PC-9 (cell line): ENCODE measurements at regions not wholly inside any gene's neighbourhood (a gene's known extent, or its start where the extent isn't known, plus 50 kb on each side); places are given as distances from the start of the nearest gene placed in this dataset.
"Not testable (repeated sequence)": the region's sequence is repeated elsewhere in the genome, so short reads cannot be mapped to it uniquely, and the experiment has no call there.

Experiments used
- BruUV-seq: library from RNA; stranded (reverse); fragments of 400-500 nt; replicated peaks from 2 replicates; lab custom pipeline; 2021; lab: Mats Ljungman, UMichigan
- CTCF ChIA-PET: fragments of 300-600 bp; sonication (Branson Sonifier 250); formaldehyde crosslinking; loops from one replicate; lab custom pipeline; 2022; ENCODE audit warnings: antibody characterized with exemption; lab: Charles Lee
- POLR2A ChIA-PET: fragments of 300-600 bp; sonication (Branson Sonifier 250); formaldehyde crosslinking; loops from one replicate; lab custom pipeline; 2022; ENCODE audit warnings: antibody characterized with exemption; ENCODE audit not compliant: unreplicated experiment; lab: Charles Lee
- DNase-seq, 2 experiments: peaks; one replicate each; pipeline versions ENCODE4 v3.0.0 to v3.0.0-alpha.2; 2015 to 2022; ENCODE audit warnings: mixed read lengths in 1 of 2
- H2AFZ ChIP-seq: fragments of 200-600 bp; sonication (generic); 2 replicates; pipeline ENCODE4 v1.8.1; 2017; ENCODE audit warnings: antibody characterized with exemption
- H3F3A ChIP-seq: fragments of 200-600 bp; sonication (generic); 2 replicates; pipeline ENCODE4 v1.8.1; 2017; ENCODE audit warnings: antibody characterized with exemption, mild to moderate bottlenecking, low read depth; ENCODE audit not compliant: insufficient read depth
- H3K27ac ChIP-seq: fragments of 200-600 bp; sonication (generic); 2 replicates; pipeline ENCODE4 v1.6.1; 2016; ENCODE audit warnings: mixed run types
- H3K27me3 ChIP-seq: fragments of 200-600 bp; sonication (generic); 2 replicates; pipeline ENCODE4 v1.6.1; 2016; ENCODE audit warnings: low read depth, mixed run types; ENCODE audit not compliant: insufficient read depth
- H3K36me3 ChIP-seq: fragments of 200-600 bp; sonication (generic); 2 replicates; pipeline ENCODE4 v1.6.1; 2016; ENCODE audit warnings: low read depth, mixed run types
- H3K4me1 ChIP-seq: fragments of 200-600 bp; sonication (generic); replicated peaks from 2 replicates; pipeline ENCODE4 v1.6.1; 2016; ENCODE audit warnings: mixed run types; ENCODE audit not compliant: insufficient read depth
- H3K4me2 ChIP-seq: fragments of 200-600 bp; sonication (generic); 2 replicates; pipeline ENCODE4 v1.6.1; 2017; ENCODE audit warnings: mixed run types
- H3K4me3 ChIP-seq: fragments of 200-600 bp; sonication (generic); 2 replicates; pipeline ENCODE4 v1.6.1; 2016; ENCODE audit warnings: mixed run types
- H3K79me2 ChIP-seq: fragments of 200-600 bp; sonication (generic); 2 replicates; pipeline ENCODE4 v1.6.1; 2017; ENCODE audit warnings: low read depth, mixed run types
- H3K9me2 ChIP-seq: fragments of 200-600 bp; sonication (generic); 2 replicates; pipeline ENCODE4 v1.8.1; 2017; ENCODE audit warnings: mild to moderate bottlenecking; ENCODE audit not compliant: insufficient read depth
- H3K9me3 ChIP-seq: fragments of 200-600 bp; sonication (generic); 2 replicates; pipeline ENCODE4 v1.8.1; 2016; ENCODE audit warnings: low read depth; ENCODE audit not compliant: insufficient read depth
- H4K20me1 ChIP-seq: fragments of 200-600 bp; sonication (generic); 2 replicates; pipeline ENCODE4 v1.8.1; 2017; ENCODE audit not compliant: insufficient read depth
- EZH2 ChIP-seq: fragments of 200-600 bp; sonication (generic); IDR thresholded peaks from 2 replicates; pipeline ENCODE4 v1.8.0; 2017; ENCODE audit warnings: antibody characterized with exemption, low read depth
- intact Hi-C: fragments of 100-400 bp; cut with micrococcal nuclease; formaldehyde crosslinking; loops from one replicate; pipeline ENCODE4 v1.10.0; 2022; ENCODE audit not compliant: unreplicated experiment
- TF ChIP-seq, protein P1 (sequence below): fragments of 200-600 bp; sonication (generic); conservative IDR thresholded peaks from 2 replicates; pipeline ENCODE4 v1.6.1; 2017; ENCODE audit warnings: mixed run types, antibody characterized with exemption, mild to moderate bottlenecking, moderate library complexity

DNA sequence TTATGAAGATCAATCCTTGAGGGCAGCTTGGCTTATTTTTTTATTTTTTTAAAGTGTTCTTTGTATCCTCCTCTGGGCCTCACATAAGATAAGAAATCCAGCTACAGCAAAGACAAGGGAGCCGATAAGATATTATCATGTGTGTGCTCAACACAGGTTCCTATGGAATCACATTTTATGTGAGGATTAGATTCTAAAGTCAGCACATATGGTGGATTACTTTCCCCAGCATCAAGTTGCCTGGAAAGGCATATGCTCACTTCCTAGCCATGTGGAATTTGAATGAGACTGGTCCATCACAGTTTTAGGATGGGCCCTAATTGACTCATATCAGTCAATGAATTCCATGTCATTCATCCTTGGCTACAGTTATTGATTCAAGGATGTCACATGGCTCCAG, 456.9 kb upstream of the LRRC7 start:
- CTCF ChIA-PET: no interaction called here
- H3K9me2 ChIP-seq: no peaks in the 10 kb centered on the region
- H3K36me3 ChIP-seq: no peaks in the 10 kb centered on the region
- no peak overlapping the region for H3K4me2 ChIP-seq
- H2AFZ ChIP-seq: no peak overlapping the region
- BruUV-seq: no TSS peak
- no peaks in the 10 kb centered on the region for H3F3A ChIP-seq
- H3K79me2 ChIP-seq: no peaks in the 10 kb centered on the region
- no peaks in the 10 kb centered on the region for H4K20me1 ChIP-seq
- no peaks in the 10 kb centered on the region for H3K4me1 ChIP-seq
- no peak overlapping the region for H3K27ac ChIP-seq
- POLR2A ChIA-PET: no interaction called here
- DNase-seq: no peak
- no peaks in the 10 kb centered on the region for H3K9me3 ChIP-seq
- no peaks in the 10 kb centered on the region for H3K27me3 ChIP-seq
- intact Hi-C loops: no loop called here
- TF ChIP-seq, protein P1, sequence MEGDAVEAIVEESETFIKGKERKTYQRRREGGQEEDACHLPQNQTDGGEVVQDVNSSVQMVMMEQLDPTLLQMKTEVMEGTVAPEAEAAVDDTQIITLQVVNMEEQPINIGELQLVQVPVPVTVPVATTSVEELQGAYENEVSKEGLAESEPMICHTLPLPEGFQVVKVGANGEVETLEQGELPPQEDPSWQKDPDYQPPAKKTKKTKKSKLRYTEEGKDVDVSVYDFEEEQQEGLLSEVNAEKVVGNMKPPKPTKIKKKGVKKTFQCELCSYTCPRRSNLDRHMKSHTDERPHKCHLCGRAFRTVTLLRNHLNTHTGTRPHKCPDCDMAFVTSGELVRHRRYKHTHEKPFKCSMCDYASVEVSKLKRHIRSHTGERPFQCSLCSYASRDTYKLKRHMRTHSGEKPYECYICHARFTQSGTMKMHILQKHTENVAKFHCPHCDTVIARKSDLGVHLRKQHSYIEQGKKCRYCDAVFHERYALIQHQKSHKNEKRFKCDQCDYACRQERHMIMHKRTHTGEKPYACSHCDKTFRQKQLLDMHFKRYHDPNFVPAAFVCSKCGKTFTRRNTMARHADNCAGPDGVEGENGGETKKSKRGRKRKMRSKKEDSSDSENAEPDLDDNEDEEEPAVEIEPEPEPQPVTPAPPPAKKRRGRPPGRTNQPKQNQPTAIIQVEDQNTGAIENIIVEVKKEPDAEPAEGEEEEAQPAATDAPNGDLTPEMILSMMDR: no peak
- no peak for TF ChIP-seq EZH2
- H3K4me3 ChIP-seq: no peak overlapping the region

- H3K9me2 ChIP-seq, DNase-seq, CTCF ChIA-PET, H3K4me2 ChIP-seq, H3K27me3 ChIP-seq, H3K4me3 ChIP-seq, POLR2A ChIA-PET, H3K79me2 ChIP-seq, intact Hi-C loops, H3K36me3 ChIP-seq, H4K20me1 ChIP-seq, H3K9me3 ChIP-seq, BruUV-seq, H3K27ac ChIP-seq, H2AFZ ChIP-seq, H3K4me1 ChIP-seq, H3F3A ChIP-seq: not testable (repeated sequence)
Observed at GRCh38 chr1:69120126-69120741, 447.5 kb upstream of the LRRC7 start.

GRCh38 chr1:69120817-69121216, 446.9 kb upstream of the LRRC7 start:
- Histone ChIP-seq H3K27ac (no peak overlapping the region), H4K20me1 (no peaks in the 10 kb centered on the region), H3K4me1 (no peaks in the 10 kb centered on the region), H2AFZ (no peak overlapping the region), H3F3A (no peaks in the 10 kb centered on the region), H3K9me2 (no peaks in the 10 kb centered on the region), H3K4me3 (no peak overlapping the region), H3K79me2 (no peaks in the 10 kb centered on the region), H3K27me3 (no peaks in the 10 kb centered on the region), H3K36me3 (no peaks in the 10 kb centered on the region), H3K4me2 (no peak overlapping the region), H3K9me3 (no peaks in the 10 kb centered on the region)
- no peak for DNase-seq
- CTCF ChIA-PET: no interaction called here
- no TSS peak for BruUV-seq
- TF ChIP-seq EZH2: no peak
- intact Hi-C loops: no loop called here
- POLR2A ChIA-PET: interaction anchor here (0.5 kb wide), 1 partner anchor 147 kb away, joined by 3 read pairs; no protein-coding TSS in a partner anchor

DNA sequence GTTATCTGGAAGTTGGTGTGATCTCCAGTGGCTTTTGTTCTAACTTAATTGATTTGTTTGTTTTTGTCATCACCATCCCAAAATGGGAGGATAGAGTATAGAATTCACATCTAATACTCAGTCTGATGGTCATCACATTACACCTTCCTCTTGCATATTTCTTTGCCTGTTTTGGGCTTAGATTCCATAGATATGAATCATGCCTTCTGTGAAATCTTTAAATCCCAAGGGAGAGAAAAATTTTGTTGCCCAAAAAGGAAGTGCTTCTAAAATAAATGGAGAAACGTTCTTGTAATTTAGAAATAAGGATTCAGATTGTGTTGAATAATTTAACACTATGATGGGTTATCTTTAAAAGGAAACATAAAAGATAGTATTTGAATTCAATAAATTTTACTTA, 446.0 kb upstream of the LRRC7 start:
- H3K79me2 ChIP-seq: no peaks in the 10 kb centered on the region
- no peak overlapping the region for H2AFZ ChIP-seq
- H4K20me1 ChIP-seq: no peaks in the 10 kb centered on the region
- BruUV-seq: no TSS peak
- no peaks in the 10 kb centered on the region for H3K27me3 ChIP-seq
- H3K4me3 ChIP-seq: no peak overlapping the region
- TF ChIP-seq, protein P1: no peak
- no peak for TF ChIP-seq EZH2
- CTCF ChIA-PET: no interaction called here
- H3K4me1 ChIP-seq: no peaks in the 10 kb centered on the region
- no peaks in the 10 kb centered on the region for H3K36me3 ChIP-seq
- DNase-seq: peak in 1 of 2 experiments; percentile 33
- POLR2A ChIA-PET: interaction anchor here (0.5 kb wide), 1 partner anchor 56 kb away, joined by 4 read pairs; no protein-coding TSS in a partner anchor
- no peak overlapping the region for H3K27ac ChIP-seq
- H3K4me2 ChIP-seq: no peak overlapping the region
- H3F3A ChIP-seq: no peaks in the 10 kb centered on the region
- intact Hi-C loops: no loop called here
- no peaks in the 10 kb centered on the region for H3K9me2 ChIP-seq
- no peaks in the 10 kb centered on the region for H3K9me3 ChIP-seq
